Fibroblast of mammary gland (primary cell): ENCODE measurements at regions not wholly inside any gene's neighbourhood (a gene's known extent, or its start where the extent isn't known, plus 50 kb on each side); places are given as distances from the start of the nearest gene placed in this dataset.

Experiments
- DNase-seq: peaks from one replicate; pipeline ENCODE4 v3.0.0-alpha.2; 2010; ENCODE audit warnings: low read depth
- H3K4me3 ChIP-seq: 2 replicates; pipeline ENCODE4 v1.5.1; 2011; ENCODE audit warnings: low read depth, mild to moderate bottlenecking, low read length, moderate library complexity; ENCODE audit not compliant: control insufficient read depth
- TF ChIP-seq, protein P1 (sequence below): conservative IDR thresholded peaks from 2 replicates; pipeline ENCODE4 v1.5.1; 2011; ENCODE audit warnings: low read depth, low read length, inconsistent platforms; ENCODE audit not compliant: control insufficient read depth, insufficient read depth

DNA sequence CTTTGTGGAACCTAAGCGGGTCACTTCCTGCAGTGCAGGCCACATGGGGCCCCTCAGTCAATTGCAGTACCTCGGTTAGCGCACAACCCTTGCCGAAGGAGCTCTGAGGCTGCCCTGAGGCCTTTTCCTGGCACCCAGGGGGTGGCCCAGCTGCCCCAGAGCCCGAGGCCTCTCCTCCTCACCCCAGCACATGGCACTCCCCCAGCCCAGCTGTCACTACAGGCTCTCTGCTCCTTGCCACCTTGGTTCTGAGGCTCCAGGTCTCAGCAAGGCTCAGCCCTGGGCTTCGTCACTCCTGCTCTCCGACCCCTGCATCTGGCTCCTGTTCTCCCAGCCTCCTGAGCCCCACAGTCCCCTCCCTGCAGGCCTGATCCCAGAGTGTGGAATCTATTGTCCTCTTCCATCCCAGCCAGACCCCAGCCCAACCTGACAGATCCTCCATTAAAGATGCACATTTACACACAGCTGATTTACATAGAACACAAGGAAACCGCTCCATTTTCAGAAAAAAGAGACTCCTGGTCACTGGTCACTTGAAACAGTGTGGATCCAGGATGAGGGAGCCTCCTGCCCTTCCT, 192.8 kb upstream of the POU3F1 start:
- TF ChIP-seq, protein P1, sequence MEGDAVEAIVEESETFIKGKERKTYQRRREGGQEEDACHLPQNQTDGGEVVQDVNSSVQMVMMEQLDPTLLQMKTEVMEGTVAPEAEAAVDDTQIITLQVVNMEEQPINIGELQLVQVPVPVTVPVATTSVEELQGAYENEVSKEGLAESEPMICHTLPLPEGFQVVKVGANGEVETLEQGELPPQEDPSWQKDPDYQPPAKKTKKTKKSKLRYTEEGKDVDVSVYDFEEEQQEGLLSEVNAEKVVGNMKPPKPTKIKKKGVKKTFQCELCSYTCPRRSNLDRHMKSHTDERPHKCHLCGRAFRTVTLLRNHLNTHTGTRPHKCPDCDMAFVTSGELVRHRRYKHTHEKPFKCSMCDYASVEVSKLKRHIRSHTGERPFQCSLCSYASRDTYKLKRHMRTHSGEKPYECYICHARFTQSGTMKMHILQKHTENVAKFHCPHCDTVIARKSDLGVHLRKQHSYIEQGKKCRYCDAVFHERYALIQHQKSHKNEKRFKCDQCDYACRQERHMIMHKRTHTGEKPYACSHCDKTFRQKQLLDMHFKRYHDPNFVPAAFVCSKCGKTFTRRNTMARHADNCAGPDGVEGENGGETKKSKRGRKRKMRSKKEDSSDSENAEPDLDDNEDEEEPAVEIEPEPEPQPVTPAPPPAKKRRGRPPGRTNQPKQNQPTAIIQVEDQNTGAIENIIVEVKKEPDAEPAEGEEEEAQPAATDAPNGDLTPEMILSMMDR: no peak
- no peak overlapping the region for H3K4me3 ChIP-seq
- DNase-seq: no peak

- TF ChIP-seq, protein P1: no peak
- no peak overlapping the region for H3K4me3 ChIP-seq
- no peak for DNase-seq
These were observed 191.7 kb upstream of the POU3F1 start for GRCh38 chr1:38238294-38238693.

- no peak overlapping the region for H3K4me3 ChIP-seq
- TF ChIP-seq, protein P1: no peak
- peak; percentile 83 for DNase-seq
These were observed 189.1 kb upstream of the POU3F1 start for GRCh38 chr1:38235705-38236104.

- TF ChIP-seq, protein P1: no peak
- no peak for DNase-seq
- H3K4me3 ChIP-seq: no peak overlapping the region
These were observed 185.3 kb upstream of the POU3F1 start for GRCh38 chr1:38231941-38232340.

DNA sequence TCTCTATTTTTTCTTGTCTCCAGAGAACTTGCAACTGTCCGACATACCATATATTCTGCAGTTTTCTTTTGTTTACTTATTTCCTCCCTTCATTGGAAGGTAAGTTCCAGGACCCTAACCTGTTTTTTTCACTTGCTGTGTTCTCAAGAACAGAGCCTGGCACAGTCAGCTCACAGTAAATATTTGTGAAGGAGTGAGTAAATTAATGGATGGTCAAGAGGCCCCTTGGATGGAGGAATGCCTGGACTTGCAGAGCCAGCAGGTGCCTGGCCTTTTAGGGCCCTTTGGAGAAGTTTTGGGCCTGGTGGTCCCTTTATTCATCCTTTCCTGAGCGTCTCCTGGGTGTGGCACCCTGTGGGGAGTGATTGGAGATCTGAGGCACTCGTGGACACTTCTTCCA, 182.1 kb upstream of the POU3F1 start:
- TF ChIP-seq, protein P1: no peak
- H3K4me3 ChIP-seq: no peak overlapping the region
- DNase-seq: no peak

GRCh38 chr1:38225745-38226144, 179.2 kb upstream of the POU3F1 start:
- no peak overlapping the region for H3K4me3 ChIP-seq
- DNase-seq: no peak
- TF ChIP-seq, protein P1: no peak

DNA sequence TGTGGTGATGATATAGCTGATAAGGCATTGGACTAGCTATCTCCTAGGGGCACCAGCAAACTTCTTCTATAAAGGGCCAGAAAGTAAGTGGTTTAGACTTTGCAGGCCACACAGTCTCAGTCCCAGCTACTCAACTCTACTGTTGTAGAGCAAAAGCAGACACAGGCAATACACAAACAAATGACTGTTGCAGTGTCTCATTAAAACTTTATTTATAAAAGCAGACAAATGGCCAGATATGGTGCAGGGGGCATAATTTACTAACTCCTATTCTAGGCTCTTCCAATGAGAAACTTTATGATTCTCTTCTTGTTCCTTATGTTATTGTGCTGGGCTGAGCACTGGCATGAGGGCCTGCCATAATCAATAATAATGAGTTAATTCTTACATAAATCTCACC, 176.8 kb upstream of the POU3F1 start:
- TF ChIP-seq, protein P1: no peak
- no peak for DNase-seq
- no peak overlapping the region for H3K4me3 ChIP-seq
